GM23338 (cell line): ENCODE measurements at regions not wholly inside any gene's neighbourhood (a gene's known extent, or its start where the extent isn't known, plus 50 kb on each side); places are given as distances from the start of the nearest gene placed in this dataset.

Source experiments
- ATAC-seq: fragments of 200-7000 bp; cut with Tn5 transposase; 3 replicates; pipeline ENCODE4 v1.9.1; 2020
- DNase-seq: peaks from one replicate; pipeline ENCODE4 v3.0.0-alpha.2; 2015; ENCODE audit warnings: low spot score
- H2AFZ ChIP-seq: fragments of 200-600 bp; sonication (generic); 2 replicates; pipeline ENCODE4 v1.8.0; 2016; ENCODE audit warnings: antibody characterized with exemption, mild to moderate bottlenecking, moderate library complexity
- H3F3A ChIP-seq: fragments of 200-600 bp; sonication (generic); replicated peaks from 2 replicates; pipeline ENCODE4 v1.8.0; 2017; ENCODE audit warnings: antibody characterized with exemption, mixed run types, low read depth
- H3K27ac ChIP-seq: fragments of 200-600 bp; sonication (generic); 2 replicates; pipeline ENCODE4 v1.6.1; 2016; ENCODE audit warnings: low read depth
- H3K27me3 ChIP-seq: fragments of 200-600 bp; sonication (generic); 2 replicates; pipeline ENCODE4 v1.8.0; 2016; ENCODE audit warnings: mild to moderate bottlenecking, mixed run types, moderate library complexity; ENCODE audit not compliant: insufficient read depth
- H3K36me3 ChIP-seq: fragments of 200-600 bp; sonication (generic); 2 replicates; pipeline ENCODE4 v1.8.0; 2016; ENCODE audit warnings: mild to moderate bottlenecking; ENCODE audit not compliant: insufficient read depth
- H3K4me1 ChIP-seq: fragments of 200-600 bp; sonication (generic); 2 replicates; pipeline ENCODE4 v1.8.0; 2016; ENCODE audit warnings: mild to moderate bottlenecking, moderate library complexity; ENCODE audit not compliant: insufficient read depth
- H3K4me2 ChIP-seq: fragments of 200-600 bp; sonication (generic); 2 replicates; pipeline ENCODE4 v1.7.1; 2017; ENCODE audit warnings: mixed run types
- H3K4me3 ChIP-seq: fragments of 200-600 bp; sonication (generic); 2 replicates; pipeline ENCODE4 v1.6.1; 2016; ENCODE audit warnings: mixed run types
- H3K79me2 ChIP-seq: fragments of 200-600 bp; sonication (generic); replicated peaks from 2 replicates; pipeline ENCODE4 v1.8.0; 2017; ENCODE audit warnings: mild to moderate bottlenecking; ENCODE audit not compliant: insufficient read depth
- H3K9me2 ChIP-seq: fragments of 200-600 bp; sonication (generic); 2 replicates; pipeline ENCODE4 v1.8.0; 2017; ENCODE audit not compliant: insufficient read depth
- H4K20me1 ChIP-seq: fragments of 200-600 bp; sonication (generic); replicated peaks from 2 replicates; pipeline ENCODE4 v1.8.0; 2017; ENCODE audit warnings: mild to moderate bottlenecking; ENCODE audit not compliant: insufficient read depth
- H3K27ac Mint-ChIP-seq: 2 replicates; pipeline ENCODE4 v1.8.0; 2020; ENCODE audit warnings: inconsistent platforms, mild to moderate bottlenecking, moderate library complexity, mixed read lengths
- H3K27me3 Mint-ChIP-seq: 3 replicates; pipeline ENCODE4 v1.8.0; 2022; ENCODE audit warnings: low read depth, mild to moderate bottlenecking, moderate library complexity, mixed read lengths, inconsistent platforms; ENCODE audit not compliant: insufficient read depth, poor library complexity
- H3K36me3 Mint-ChIP-seq: 3 replicates; pipeline ENCODE4 v1.8.0; 2021; ENCODE audit warnings: low read depth, mild to moderate bottlenecking, inconsistent platforms, moderate library complexity, mixed read lengths
- H3K4me1 Mint-ChIP-seq: 3 replicates; pipeline ENCODE4 v1.8.0; 2020; ENCODE audit warnings: mild to moderate bottlenecking, inconsistent platforms, mixed read lengths
- H3K4me3 Mint-ChIP-seq: 3 replicates; pipeline ENCODE4 v1.8.0; 2021; ENCODE audit warnings: moderate library complexity, mild to moderate bottlenecking, inconsistent platforms, mixed read lengths
- H3K9me3 Mint-ChIP-seq: 3 replicates; pipeline ENCODE4 v1.8.0; 2020; ENCODE audit warnings: moderate library complexity, mild to moderate bottlenecking, inconsistent platforms, mixed read lengths
- CREB1 ChIP-seq: fragments of 250-450 bp; sonication (Bioruptor Pico); IDR thresholded peaks from 2 replicates; pipeline ENCODE4 v1.5.0; 2020; ENCODE audit warnings: low read depth, mild to moderate bottlenecking, moderate library complexity
- ETS1 ChIP-seq: IDR thresholded peaks from 2 replicates; pipeline ENCODE4 v1.6.1; 2016; ENCODE audit warnings: antibody characterized with exemption
- EZH2 ChIP-seq: fragments of 200-600 bp; sonication (generic); IDR thresholded peaks from one replicate; pipeline ENCODE4 v1.8.0; 2017; ENCODE audit warnings: antibody characterized with exemption, mild to moderate bottlenecking, low read depth; ENCODE audit not compliant: unreplicated experiment
- EZH2phosphoT487 ChIP-seq: fragments of 200-600 bp; sonication (generic); IDR thresholded peaks from one replicate; pipeline ENCODE4 v1.8.1; 2018; ENCODE audit warnings: antibody characterized with exemption; ENCODE audit not compliant: unreplicated experiment
- JUNB ChIP-seq: IDR thresholded peaks from one replicate; pipeline ENCODE4 v1.6.1; 2016; ENCODE audit warnings: antibody characterized with exemption; ENCODE audit not compliant: unreplicated experiment
- NANOG ChIP-seq: IDR thresholded peaks from 2 replicates; pipeline ENCODE4 v1.6.1; 2016; ENCODE audit warnings: antibody characterized with exemption, borderline replicate concordance
- POLR2AphosphoS5 ChIP-seq: IDR thresholded peaks from 2 replicates; pipeline ENCODE4 v1.6.1; 2016; ENCODE audit warnings: antibody characterized with exemption, low read depth
- STAT1 ChIP-seq: IDR thresholded peaks from one replicate; pipeline ENCODE4 v1.6.1; 2016; ENCODE audit warnings: antibody characterized with exemption; ENCODE audit not compliant: unreplicated experiment
- ZNF114 ChIP-seq: fragments of 250-450 bp; sonication (Bioruptor Pico); IDR thresholded peaks from 2 replicates; pipeline ENCODE4 v1.5.0; 2020; ENCODE audit warnings: mild to moderate bottlenecking, moderate library complexity
- ZNF331 ChIP-seq: fragments of 250-450 bp; sonication (Bioruptor Pico); IDR thresholded peaks from 2 replicates; pipeline ENCODE4 v1.5.0; 2020; ENCODE audit warnings: low read depth, mild to moderate bottlenecking, moderate library complexity
- ZNF462 ChIP-seq: fragments of 250-450 bp; sonication (Bioruptor Pico); IDR thresholded peaks from 2 replicates; pipeline ENCODE4 v1.5.0; 2020; ENCODE audit warnings: mild to moderate bottlenecking, moderate library complexity

GRCh38 chr5:115456539-115457040 lies 88.0 kb downstream of the FEM1C start:
- H2AFZ ChIP-seq: peak overlapping the region; percentile 56; the same call in 1 of the 2 replicates
- no peaks in the 10 kb centered on the region for H4K20me1 ChIP-seq
- ATAC-seq (no peak; the same call in 2 of the 3 replicates), DNase-seq (no peak)
- H3K27ac ChIP-seq: no peak overlapping the region
- Mint-ChIP-seq H3K4me3 (no peak overlapping the region), H3K27me3 (peaks cover 2% of the 10 kb centered on the region), H3K36me3 (no peaks in the 10 kb centered on the region), H3K27ac (no peak overlapping the region; the same call in 1 of the 2 replicates), H3K9me3 (no peaks in the 10 kb centered on the region), H3K4me1 (no peaks in the 10 kb centered on the region; the same call in 1 of the 3 replicates)
- H3K79me2 ChIP-seq: no peaks in the 10 kb centered on the region
- no peaks in the 10 kb centered on the region for H3K36me3 ChIP-seq
- H3K4me2 ChIP-seq: no peak overlapping the region
- no peak for TF ChIP-seq EZH2
- TF ChIP-seq ZNF462 (CRISPR knock-in tag): no peak
- no peak for TF ChIP-seq NANOG
- TF ChIP-seq ZNF331 (CRISPR knock-in tag): no peak
- TF ChIP-seq ZNF114 (CRISPR knock-in tag): no peak
- no peak for TF ChIP-seq EZH2phosphoT487
- no peaks in the 10 kb centered on the region for H3F3A ChIP-seq
- peaks cover 11% of the 10 kb centered on the region for H3K4me1 ChIP-seq
- no peaks in the 10 kb centered on the region for H3K27me3 ChIP-seq
- peaks cover 25% of the 10 kb centered on the region for H3K9me2 ChIP-seq
- H3K4me3 ChIP-seq: no peak overlapping the region

- Histone ChIP-seq H3K27ac (no peak overlapping the region), H2AFZ (peak overlapping the region; percentile 18; the same call in 1 of the 2 replicates), H3K4me3 (no peak overlapping the region), H3K4me1 (peaks cover 11% of the 10 kb centered on the region), H3F3A (no peaks in the 10 kb centered on the region), H3K27me3 (no peaks in the 10 kb centered on the region), H3K9me2 (peaks cover 20% of the 10 kb centered on the region), H3K4me2 (no peak overlapping the region), H4K20me1 (no peaks in the 10 kb centered on the region), H3K36me3 (no peaks in the 10 kb centered on the region), H3K79me2 (no peaks in the 10 kb centered on the region)
- H3K4me3 Mint-ChIP-seq: no peak overlapping the region
- DNase-seq (no peak), ATAC-seq (no peak)
- no peak overlapping the region for H3K27ac Mint-ChIP-seq
- H3K27me3 Mint-ChIP-seq: peaks cover 2% of the 10 kb centered on the region
- no peaks in the 10 kb centered on the region for H3K36me3 Mint-ChIP-seq
- H3K9me3 Mint-ChIP-seq: no peaks in the 10 kb centered on the region
- H3K4me1 Mint-ChIP-seq: no peaks in the 10 kb centered on the region; the same call in 1 of the 3 replicates
- TF ChIP-seq POLR2AphosphoS5 (no peak), CREB1 (CRISPR knock-in tag) (no peak), EZH2 (no peak), ETS1 (no peak), STAT1 (no peak), JUNB (no peak)
Measured at GRCh38 chr5:115456056-115456455, 88.5 kb downstream of the FEM1C start.
